UCSD-AML1 (cell line): ENCODE measurements at regions not wholly inside any gene's neighbourhood (a gene's known extent, or its start where the extent isn't known, plus 50 kb on each side); places are given as distances from the start of the nearest gene placed in this dataset.
"Not testable (repeated sequence)": the region's sequence is repeated elsewhere in the genome, so short reads cannot be mapped to it uniquely, and the experiment has no call there.

Experiments
- DNase-seq: peaks from one replicate; lab custom pipeline; 2025; ENCODE audit not compliant: unreplicated experiment; lab: John Stamatoyannopoulos, UW

GRCh38 chr9:6105738-6106137 lies 90.3 kb upstream of the RANBP6 start:
- no peak for DNase-seq

- DNase-seq, result not testable (repeated sequence)
These were observed 89.0 kb upstream of the RANBP6 start for GRCh38 chr9:6104406-6104805.

- DNase-seq, result not testable (repeated sequence)
These were observed 88.5 kb upstream of the RANBP6 start for GRCh38 chr9:6103911-6104310.

GRCh38 chr9:6102336-6102987 lies 87.0 kb upstream of the RANBP6 start:
- DNase-seq, result not testable (repeated sequence)

- not testable (repeated sequence) for DNase-seq
These were observed 86.3 kb upstream of the RANBP6 start for GRCh38 chr9:6101725-6102124.

GRCh38 chr9:6099346-6099745 lies 83.9 kb upstream of the RANBP6 start:
- not testable (repeated sequence) for DNase-seq

GRCh38 chr9:6098431-6098830 lies 83.0 kb upstream of the RANBP6 start:
- DNase-seq, result no peak

- no peak for DNase-seq
These were observed 81.4 kb upstream of the RANBP6 start for GRCh38 chr9:6096821-6097220.

- no peak for DNase-seq
These were observed 75.1 kb upstream of the RANBP6 start for GRCh38 chr9:6090277-6091210.

- no peak for DNase-seq
These were observed 73.9 kb upstream of the RANBP6 start for GRCh38 chr9:6089300-6089699.

- no peak for DNase-seq
These were observed 70.7 kb upstream of the RANBP6 start for GRCh38 chr9:6086006-6086655.

- peak; percentile 90 for DNase-seq
These were observed 64.8 kb upstream of the RANBP6 start for GRCh38 chr9:6080154-6080716.

GRCh38 chr9:6079386-6079785 lies 64.0 kb upstream of the RANBP6 start:
- DNase-seq, result no peak

GRCh38 chr9:6078382-6079105 lies 63.1 kb upstream of the RANBP6 start:
- DNase-seq, result no peak

GRCh38 chr9:6076851-6077250 lies 61.4 kb upstream of the RANBP6 start:
- DNase-seq, result no peak

GRCh38 chr9:6073731-6074130 lies 58.3 kb upstream of the RANBP6 start:
- no peak for DNase-seq

- DNase-seq, result no peak
These were observed 57.4 kb upstream of the RANBP6 start for GRCh38 chr9:6072865-6073264.

GRCh38 chr9:6072453-6072852 lies 57.0 kb upstream of the RANBP6 start:
- DNase-seq, result no peak

GRCh38 chr9:6068983-6069382 lies 53.6 kb upstream of the RANBP6 start:
- no peak for DNase-seq

- DNase-seq, result no peak
These were observed 52.0 kb upstream of the RANBP6 start for GRCh38 chr9:6067426-6067825.
